IPS-20b (cell line): ENCODE measurements at regions not wholly inside any gene's neighbourhood (a gene's known extent, or its start where the extent isn't known, plus 50 kb on each side); places are given as distances from the start of the nearest gene placed in this dataset.
"Not testable (repeated sequence)": the region's sequence is repeated elsewhere in the genome, so short reads cannot be mapped to it uniquely, and the experiment has no call there.

Source experiments
- H3K27ac ChIP-seq: one replicate; pipeline ENCODE4 v1.5.1; 2013; ENCODE audit warnings: low read length
- H3K27me3 ChIP-seq: 2 replicates; pipeline ENCODE4 v1.6.1; 2013; ENCODE audit warnings: mild to moderate bottlenecking, low read length, inconsistent platforms; ENCODE audit not compliant: insufficient read depth
- H3K36me3 ChIP-seq: 2 replicates; pipeline ENCODE4 v1.6.1; 2013; ENCODE audit warnings: low read depth, mild to moderate bottlenecking, inconsistent platforms, low read length, moderate library complexity; ENCODE audit not compliant: insufficient read depth
- H3K4me1 ChIP-seq: 2 replicates; pipeline ENCODE4 v1.6.1; 2013; ENCODE audit warnings: mild to moderate bottlenecking, control low read depth, inconsistent platforms, low read length, moderate library complexity; ENCODE audit not compliant: insufficient read depth
- H3K4me3 ChIP-seq: 2 replicates; pipeline ENCODE4 v1.5.1; 2013; ENCODE audit warnings: mild to moderate bottlenecking, low read length, inconsistent platforms
- H3K9ac ChIP-seq: 2 replicates; pipeline ENCODE4 v1.6.1; 2013; ENCODE audit warnings: low read depth, mild to moderate bottlenecking, inconsistent platforms, low read length, moderate library complexity
- H3K9me3 ChIP-seq: 2 replicates; pipeline ENCODE4 v1.6.1; 2013; ENCODE audit warnings: mild to moderate bottlenecking, low read depth, low read length, inconsistent platforms; ENCODE audit not compliant: insufficient read depth

- Histone ChIP-seq H3K27ac (no peak overlapping the region), H3K9ac (no peak overlapping the region), H3K4me1 (peaks cover 6% of the 10 kb centered on the region; the same call in 1 of the 2 replicates), H3K9me3 (no peaks in the 10 kb centered on the region; the same call in 1 of the 2 replicates), H3K4me3 (no peak overlapping the region; the same call in 1 of the 2 replicates), H3K36me3 (no peaks in the 10 kb centered on the region), H3K27me3 (no peaks in the 10 kb centered on the region)
These were observed 257.0 kb upstream of the AGTR2 start for GRCh38 chrX:115913575-115913974.

DNA sequence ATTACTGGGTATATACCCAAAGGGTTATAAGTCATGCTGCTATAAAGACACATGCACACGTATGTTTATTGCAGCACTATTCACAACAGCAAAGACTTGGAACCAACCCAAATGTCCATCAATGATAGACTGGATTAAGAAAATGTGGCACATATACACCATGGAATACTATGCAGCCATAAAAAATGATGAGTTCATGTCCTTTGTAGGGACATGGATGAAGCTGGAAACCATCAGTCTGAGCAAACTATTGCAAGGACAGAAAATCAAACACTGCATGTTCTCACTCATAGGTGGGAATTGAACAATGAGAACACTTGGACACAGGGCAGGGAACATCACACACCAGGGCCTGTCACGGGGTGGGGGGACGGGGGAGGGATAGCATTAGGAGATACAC, 254.9 kb upstream of the AGTR2 start:
- H3K9me3 ChIP-seq, H3K36me3 ChIP-seq, H3K4me3 ChIP-seq, H3K9ac ChIP-seq, H3K4me1 ChIP-seq, H3K27ac ChIP-seq, H3K27me3 ChIP-seq: not testable (repeated sequence)

DNA sequence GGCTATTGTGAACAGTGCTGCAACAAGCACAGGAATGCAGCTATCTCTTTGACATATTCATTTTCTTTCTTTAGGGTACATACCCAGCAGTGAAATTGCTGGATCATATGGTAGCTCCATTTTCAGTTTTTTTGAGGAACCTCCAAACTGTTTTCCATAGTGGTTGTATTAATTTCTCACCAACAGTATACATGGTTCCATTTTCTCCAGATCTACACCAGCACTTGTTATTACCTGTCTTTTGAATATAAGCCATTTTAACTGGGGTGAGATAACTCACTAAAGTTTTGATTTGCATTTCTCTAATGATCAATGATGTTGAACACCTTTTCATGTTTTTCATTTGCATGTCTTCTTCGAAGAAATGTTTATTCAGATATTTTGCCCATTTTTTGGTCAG, 241.1 kb upstream of the AGTR2 start:
- Histone ChIP-seq H3K9me3 (no peaks in the 10 kb centered on the region; the same call in 1 of the 2 replicates), H3K27ac (no peak overlapping the region), H3K36me3 (no peaks in the 10 kb centered on the region; the same call in 1 of the 2 replicates)

DNA sequence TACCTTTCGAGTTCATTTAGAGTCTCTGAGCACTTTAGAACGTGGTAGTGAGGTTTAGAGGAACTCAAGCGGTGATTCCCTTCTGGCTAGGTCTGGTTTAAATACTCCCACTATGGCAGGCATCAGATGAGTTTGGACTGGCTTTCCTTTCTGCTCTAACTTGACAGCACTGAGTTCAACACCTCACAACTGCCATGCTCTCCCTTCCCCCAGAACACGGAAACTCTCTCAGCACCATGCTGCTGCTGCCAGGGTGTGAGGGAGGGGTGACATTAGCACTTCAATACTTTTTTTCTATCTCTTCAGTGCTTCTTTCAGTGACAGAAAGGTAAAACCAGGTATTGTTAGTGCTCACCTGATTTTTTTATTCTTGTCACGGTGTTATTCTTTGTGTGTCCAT, 234.5 kb upstream of the AGTR2 start:
- Histone ChIP-seq H3K4me1 (no peaks in the 10 kb centered on the region; the same call in 1 of the 2 replicates), H3K27me3 (no peaks in the 10 kb centered on the region), H3K9me3 (no peaks in the 10 kb centered on the region), H3K27ac (no peak overlapping the region), H3K9ac (no peak overlapping the region), H3K4me3 (no peak overlapping the region), H3K36me3 (peaks cover 13% of the 10 kb centered on the region)

More for the DNA sequence above, 241.1 kb upstream of the AGTR2 start:
- Histone ChIP-seq H3K4me3 (no peak overlapping the region), H3K4me1 (no peaks in the 10 kb centered on the region), H3K9ac (no peak overlapping the region), H3K27me3 (no peaks in the 10 kb centered on the region)

- H3K9ac ChIP-seq = no peak overlapping the region
- no peak overlapping the region for H3K4me3 ChIP-seq
- H3K27ac ChIP-seq = no peak overlapping the region
- no peaks in the 10 kb centered on the region; the same call in 1 of the 2 replicates for H3K4me1 ChIP-seq
- H3K36me3 ChIP-seq = peaks cover 13% of the 10 kb centered on the region
- H3K9me3 ChIP-seq = no peaks in the 10 kb centered on the region
- H3K27me3 ChIP-seq = no peaks in the 10 kb centered on the region
These were observed 231.5 kb upstream of the AGTR2 start for GRCh38 chrX:115939070-115939469.

GRCh38 chrX:115939636-115940160, 230.8 kb upstream of the AGTR2 start:
- H3K4me3 ChIP-seq = no peak overlapping the region
- H3K36me3 ChIP-seq = peaks cover 13% of the 10 kb centered on the region
- H3K27ac ChIP-seq = no peak overlapping the region
- H3K4me1 ChIP-seq = no peaks in the 10 kb centered on the region; the same call in 1 of the 2 replicates
- H3K9me3 ChIP-seq = no peaks in the 10 kb centered on the region
- no peak overlapping the region for H3K9ac ChIP-seq
- H3K27me3 ChIP-seq = no peaks in the 10 kb centered on the region

DNA sequence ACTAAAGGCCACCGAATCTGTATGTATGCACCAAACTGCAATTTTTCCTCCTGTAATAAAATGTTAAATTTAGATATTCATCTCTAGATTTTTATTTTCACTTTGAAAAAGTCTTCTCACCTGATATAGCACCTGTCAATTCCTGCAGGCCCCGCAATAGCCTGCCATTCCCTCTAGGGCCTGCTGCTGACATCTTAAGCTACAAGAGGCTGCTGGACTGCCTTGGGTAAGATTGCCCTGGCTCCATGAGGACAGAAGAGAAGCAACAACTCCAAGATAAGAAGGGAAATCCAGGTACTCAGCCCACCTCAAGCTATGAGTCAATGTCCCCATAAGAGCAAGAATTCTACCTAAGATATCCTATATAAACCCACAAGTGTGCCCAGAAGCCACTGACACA, 230.2 kb upstream of the AGTR2 start:
- Histone ChIP-seq H3K36me3 (peaks cover 6% of the 10 kb centered on the region), H3K4me3 (no peak overlapping the region), H3K9me3 (no peaks in the 10 kb centered on the region), H3K4me1 (no peaks in the 10 kb centered on the region; the same call in 1 of the 2 replicates), H3K27me3 (no peaks in the 10 kb centered on the region), H3K9ac (no peak overlapping the region), H3K27ac (no peak overlapping the region)

DNA sequence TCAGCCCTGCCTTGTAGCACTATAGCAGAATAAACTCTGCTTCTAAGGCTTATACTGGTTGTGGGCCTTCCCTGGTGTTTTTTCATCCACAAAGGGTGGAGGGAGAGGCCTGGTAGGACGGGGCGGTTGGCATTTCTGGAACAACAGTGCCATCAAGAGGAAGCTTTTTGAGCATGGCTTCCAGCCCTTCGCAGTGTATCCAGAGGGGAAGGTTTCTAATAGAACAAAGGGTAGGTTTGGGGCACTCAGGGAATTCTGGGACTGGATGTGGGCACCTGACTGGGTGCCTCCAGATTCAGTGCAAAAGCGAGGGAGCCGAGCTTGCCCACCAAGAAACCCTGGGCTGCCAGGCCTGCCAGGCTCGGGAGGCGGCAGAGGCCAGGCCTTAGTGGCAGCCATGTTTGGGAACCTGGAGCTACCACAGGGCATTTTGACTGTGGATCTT, 229.6 kb upstream of the AGTR2 start:
- H3K4me3 ChIP-seq = no peak overlapping the region
- H3K9ac ChIP-seq = no peak overlapping the region
- no peaks in the 10 kb centered on the region for H3K27me3 ChIP-seq
- no peak overlapping the region for H3K27ac ChIP-seq
- no peaks in the 10 kb centered on the region for H3K9me3 ChIP-seq
- no peaks in the 10 kb centered on the region; the same call in 1 of the 2 replicates for H3K4me1 ChIP-seq
- H3K36me3 ChIP-seq = peaks cover under 1% of the 10 kb centered on the region; the same call in 1 of the 2 replicates

DNA sequence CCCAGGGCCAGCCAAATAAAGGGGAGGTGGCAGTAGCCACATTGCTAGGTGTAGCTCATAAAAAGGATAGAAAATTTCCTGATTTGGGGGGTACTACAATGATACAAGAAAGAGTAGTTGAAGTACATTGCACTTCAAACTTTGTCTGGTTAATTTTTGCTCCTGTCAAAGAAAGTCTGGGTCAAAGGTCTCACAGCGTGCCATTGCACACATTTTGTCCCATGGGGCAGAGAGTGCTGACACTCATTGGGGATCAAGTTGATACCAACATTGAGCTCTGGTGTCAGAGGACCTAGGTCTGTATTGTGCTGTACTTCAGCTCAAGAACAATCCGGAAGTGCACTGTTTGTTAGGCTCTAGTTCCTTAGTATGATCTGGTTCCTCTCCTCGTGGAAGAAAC, 229.2 kb upstream of the AGTR2 start:
- Histone ChIP-seq H3K9me3 (no peaks in the 10 kb centered on the region), H3K4me3 (no peak overlapping the region), H3K27me3 (no peaks in the 10 kb centered on the region), H3K4me1 (no peaks in the 10 kb centered on the region; the same call in 1 of the 2 replicates), H3K27ac (no peak overlapping the region), H3K9ac (no peak overlapping the region), H3K36me3 (no peaks in the 10 kb centered on the region)

DNA sequence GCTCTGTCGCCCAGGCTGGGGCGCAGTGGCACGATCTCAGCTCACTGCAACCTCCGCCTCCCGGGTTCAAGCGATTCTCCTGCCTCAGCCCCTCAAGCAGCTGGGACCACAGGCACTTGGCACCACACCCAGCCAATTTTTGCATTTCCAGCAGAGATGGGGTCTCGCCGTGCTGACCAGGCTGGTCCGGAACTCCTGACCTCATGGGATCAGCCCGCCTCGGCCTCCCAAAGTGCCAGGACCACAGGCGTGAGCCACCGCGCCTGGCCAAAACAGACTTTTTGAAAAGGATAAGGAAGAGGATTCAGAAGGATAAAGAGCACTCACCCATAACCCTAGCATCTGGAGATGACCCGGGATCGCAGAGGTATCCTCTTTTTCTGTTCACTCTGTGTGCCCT, 224.5 kb upstream of the AGTR2 start:
- Histone ChIP-seq H3K4me3 (no peak overlapping the region), H3K9ac (no peak overlapping the region), H3K27ac (no peak overlapping the region), H3K36me3 (no peaks in the 10 kb centered on the region), H3K4me1 (no peaks in the 10 kb centered on the region), H3K9me3 (no peaks in the 10 kb centered on the region), H3K27me3 (no peaks in the 10 kb centered on the region)

DNA sequence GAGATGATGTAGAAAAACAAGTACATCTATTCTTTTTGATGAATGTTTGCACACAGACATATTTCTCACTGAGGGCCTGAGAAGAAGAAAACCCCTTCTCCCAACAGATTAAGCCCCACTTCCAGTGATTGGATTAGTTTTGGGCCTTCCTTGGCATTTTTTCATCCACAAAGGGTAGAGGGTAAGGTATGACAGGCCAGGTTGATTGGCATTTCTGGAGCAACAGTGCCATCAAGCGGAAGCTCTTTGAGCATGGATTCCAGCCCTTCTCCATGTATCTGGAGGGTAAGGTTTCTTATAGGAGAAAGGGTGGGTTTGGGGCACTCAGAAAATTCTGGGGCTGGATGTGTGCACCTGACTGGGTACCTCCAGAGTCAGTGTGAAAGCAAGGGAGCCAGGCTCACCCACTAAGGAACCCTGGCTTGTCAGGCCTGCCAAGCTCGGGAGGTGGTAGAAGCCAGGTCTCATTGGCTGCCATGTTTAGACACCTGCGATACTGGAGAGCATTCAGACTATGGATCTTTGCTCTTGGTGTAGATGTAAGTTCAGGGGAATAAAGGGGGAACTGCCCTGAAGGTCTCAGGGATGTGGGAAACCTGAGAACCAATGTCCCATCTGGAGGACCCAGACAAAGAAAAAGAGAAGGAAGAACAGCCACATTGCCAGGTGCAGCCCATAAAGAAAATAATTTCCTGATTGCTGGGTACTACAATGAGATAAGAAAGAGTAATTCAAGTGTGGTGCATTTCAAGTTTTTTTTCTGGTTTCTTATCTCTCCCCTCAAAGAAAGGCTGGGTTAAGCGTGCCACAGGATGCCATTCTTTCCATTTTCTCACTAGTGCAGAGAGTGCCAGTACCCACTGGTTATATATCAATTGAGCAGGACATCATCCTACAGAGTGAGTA, 222.3 kb upstream of the AGTR2 start:
- no peak overlapping the region for H3K9ac ChIP-seq
- H3K4me3 ChIP-seq = no peak overlapping the region
- H3K27me3 ChIP-seq = no peaks in the 10 kb centered on the region
- no peaks in the 10 kb centered on the region for H3K9me3 ChIP-seq
- no peaks in the 10 kb centered on the region for H3K4me1 ChIP-seq
- H3K27ac ChIP-seq = no peak overlapping the region
- no peaks in the 10 kb centered on the region for H3K36me3 ChIP-seq
